ENCODE measurements at regions not wholly inside any gene's neighbourhood (a gene's known extent, or its start where the extent isn't known, plus 50 kb on each side); places are given as distances from the start of the nearest gene placed in this dataset.

- DNase-seq = no peak
These were observed 66.9 kb upstream of the SFMBT2 start for GRCh38 chr10:7477538-7478334.

GRCh38 chr10:7475939-7476338 is 65.1 kb upstream of the SFMBT2 start:
- no peak for DNase-seq

- DNase-seq = no peak
These were observed 64.4 kb upstream of the SFMBT2 start for GRCh38 chr10:7475046-7475911.

GRCh38 chr10:7474388-7474787 is 63.6 kb upstream of the SFMBT2 start:
- no peak for DNase-seq

GRCh38 chr10:7473474-7473873 is 62.6 kb upstream of the SFMBT2 start:
- DNase-seq = no peak

- DNase-seq = peak in 1 of 2 experiments; percentile 8
These were observed 61.0 kb upstream of the SFMBT2 start for GRCh38 chr10:7471720-7472367.

GRCh38 chr10:7470371-7470770 is 59.5 kb upstream of the SFMBT2 start:
- DNase-seq = no peak

- no peak for DNase-seq
These were observed 56.3 kb upstream of the SFMBT2 start for GRCh38 chr10:7467031-7467667.

- no peak for DNase-seq
These were observed 53.9 kb upstream of the SFMBT2 start for GRCh38 chr10:7464691-7465090.
